ENCODE measurements at regions not wholly inside any gene's neighbourhood (a gene's known extent, or its start where the extent isn't known, plus 50 kb on each side); places are given as distances from the start of the nearest gene placed in this dataset.

DNA sequence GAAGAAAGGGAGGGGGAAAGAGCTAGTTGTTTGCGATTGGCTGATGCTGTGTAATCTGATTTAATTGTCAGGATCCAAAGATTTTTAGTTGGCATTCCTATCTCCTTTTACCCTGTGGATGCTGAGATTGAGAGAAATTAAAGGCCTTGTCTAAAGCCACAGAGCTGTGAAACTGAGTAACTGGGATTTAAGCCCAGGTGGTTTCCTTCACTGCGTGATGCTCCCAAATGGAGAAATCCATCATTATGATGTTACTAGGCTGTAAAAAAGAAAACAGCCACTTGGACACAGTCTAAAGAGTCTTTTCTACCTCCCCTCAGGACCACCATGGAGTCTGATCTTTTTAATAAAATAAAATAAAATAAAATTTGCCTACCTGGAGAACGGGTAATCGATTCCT lies 883.0 kb upstream of the NR2F2 start:
- Mint-ChIP-seq H3K4me3 (no peak overlapping the region), H3K36me3 (peaks cover 15% of the 10 kb centered on the region), H3K9me3 (peaks cover 24% of the 10 kb centered on the region), H3K27me3 (peaks cover 25% of the 10 kb centered on the region), H3K4me1 (peaks cover 39% of the 10 kb centered on the region), H3K27ac (no peak overlapping the region)
- DNase-seq = no peak
- CTCF ChIA-PET = no interaction called here

DNA sequence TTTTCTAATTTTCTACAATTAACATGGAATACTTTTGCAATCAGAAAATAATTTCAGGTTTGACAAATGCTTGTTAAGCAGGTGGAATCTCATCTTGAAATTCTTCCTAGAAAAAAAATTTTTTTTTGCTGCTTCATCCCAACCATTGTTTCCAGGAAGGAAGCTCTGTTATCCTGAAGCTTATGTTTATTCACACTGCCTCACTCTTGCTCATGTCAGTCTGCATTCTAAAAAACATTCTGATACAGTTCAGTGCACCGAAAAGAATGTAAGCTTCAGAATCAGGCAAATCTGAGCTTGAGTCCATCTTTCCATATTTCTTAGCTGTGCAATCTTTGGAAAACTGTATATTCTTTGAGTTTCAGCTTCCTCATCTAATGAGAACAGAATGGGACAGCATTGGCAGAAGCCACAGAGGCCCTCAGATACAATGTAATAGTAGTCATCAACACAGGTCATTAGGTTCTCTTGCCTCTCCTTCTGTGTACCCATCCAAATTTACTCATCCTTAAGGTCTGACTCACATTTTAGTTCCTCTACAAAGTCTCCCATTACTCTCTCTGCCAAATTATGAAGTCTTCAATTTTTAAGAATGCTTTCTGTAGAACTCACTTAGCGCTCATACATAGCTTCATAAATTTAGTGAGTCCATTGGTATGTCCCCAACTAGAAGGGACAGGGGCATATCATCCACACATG lies 881.8 kb upstream of the NR2F2 start:
- Mint-ChIP-seq H3K4me1 (peaks cover 41% of the 10 kb centered on the region), H3K27ac (no peak overlapping the region), H3K27me3 (peaks cover 18% of the 10 kb centered on the region), H3K9me3 (peaks cover 19% of the 10 kb centered on the region), H3K36me3 (peaks cover 10% of the 10 kb centered on the region), H3K4me3 (no peak overlapping the region)
- CTCF ChIA-PET = no interaction called here
- DNase-seq = no peak

- Mint-ChIP-seq H3K4me3 (no peak overlapping the region), H3K27me3 (peaks cover 19% of the 10 kb centered on the region), H3K9me3 (peaks cover 19% of the 10 kb centered on the region), H3K27ac (no peak overlapping the region), H3K36me3 (peaks cover 10% of the 10 kb centered on the region), H3K4me1 (peaks cover 45% of the 10 kb centered on the region)
- CTCF ChIA-PET = no interaction called here
- DNase-seq = no peak
Observed at GRCh38 chr15:95449230-95449628, 881.3 kb upstream of the NR2F2 start.

GRCh38 chr15:95450413-95450812 lies 880.1 kb upstream of the NR2F2 start:
- Mint-ChIP-seq H3K27ac (no peak overlapping the region), H3K36me3 (peaks cover 20% of the 10 kb centered on the region), H3K4me1 (peaks cover 48% of the 10 kb centered on the region), H3K27me3 (peaks cover 21% of the 10 kb centered on the region), H3K9me3 (peaks cover 17% of the 10 kb centered on the region), H3K4me3 (no peak overlapping the region)
- no peak for DNase-seq
- CTCF ChIA-PET = no interaction called here

- no peak for DNase-seq
- H3K9me3 Mint-ChIP-seq = peaks cover 14% of the 10 kb centered on the region
- H3K4me3 Mint-ChIP-seq = no peak overlapping the region
- peaks cover 51% of the 10 kb centered on the region for H3K4me1 Mint-ChIP-seq
- CTCF ChIA-PET = no interaction called here
- H3K27me3 Mint-ChIP-seq = peaks cover 21% of the 10 kb centered on the region
- no peak overlapping the region for H3K27ac Mint-ChIP-seq
- H3K36me3 Mint-ChIP-seq = peaks cover 18% of the 10 kb centered on the region
Observed at GRCh38 chr15:95451938-95452337, 878.6 kb upstream of the NR2F2 start.

DNA sequence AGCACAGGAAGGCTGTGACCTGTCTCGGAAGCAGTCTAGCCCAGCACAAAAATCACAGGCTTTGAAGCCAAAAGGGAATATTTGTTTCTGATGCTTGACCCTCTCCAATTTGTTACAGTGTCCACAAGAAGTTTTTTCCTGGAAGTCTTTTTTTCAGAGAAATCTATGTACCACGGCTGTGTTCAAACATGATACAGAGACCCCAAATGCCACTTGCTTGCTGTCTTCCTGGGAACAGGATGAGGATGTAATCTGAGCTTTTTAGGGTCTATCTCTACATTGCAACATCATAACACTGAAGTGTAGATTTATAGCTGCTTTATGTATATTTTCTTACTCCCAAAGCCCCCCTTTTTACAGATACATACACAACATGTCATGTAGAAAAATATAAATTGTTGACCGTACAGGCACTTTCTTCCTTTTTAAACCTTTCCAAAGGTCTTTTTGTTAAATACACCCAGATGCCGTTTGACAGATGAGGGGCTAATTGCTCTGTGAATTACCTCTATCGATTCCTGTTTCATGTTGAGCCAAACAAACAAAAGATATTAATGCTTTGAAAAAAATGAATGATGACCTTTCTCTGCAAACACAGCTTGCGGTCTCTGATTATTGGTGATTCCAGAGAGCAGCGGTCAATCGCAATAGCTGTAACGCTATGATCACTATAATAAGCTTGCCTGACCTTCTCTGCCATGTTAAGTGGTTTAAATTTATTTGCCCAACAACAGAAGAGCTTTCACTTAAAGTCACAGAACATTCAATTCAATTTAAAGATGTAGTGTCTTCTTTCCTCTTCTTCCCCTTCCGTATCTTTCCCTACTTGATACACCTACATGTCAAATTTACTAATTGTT lies 875.9 kb upstream of the NR2F2 start:
- H3K4me1 Mint-ChIP-seq = peaks cover 36% of the 10 kb centered on the region
- no peak overlapping the region for H3K4me3 Mint-ChIP-seq

DNA sequence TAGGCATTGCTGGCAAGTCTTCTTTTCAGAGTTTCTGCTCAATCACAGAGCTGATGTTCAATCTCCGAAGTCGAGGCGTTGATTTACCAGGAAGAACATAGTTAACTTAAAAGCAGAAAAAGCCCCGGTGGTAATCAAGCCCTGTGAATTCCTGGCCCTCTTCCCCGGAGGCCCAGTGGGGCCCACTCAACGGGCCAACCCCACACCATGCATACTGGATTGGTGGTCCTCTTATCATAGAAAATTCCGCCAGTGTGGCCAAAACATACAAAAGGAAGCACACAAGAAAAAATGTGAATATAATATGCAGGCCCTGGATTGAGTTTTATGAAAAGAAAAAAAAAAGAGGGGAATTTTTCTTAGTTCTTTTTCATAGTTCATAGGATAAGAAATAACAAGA lies 873.0 kb upstream of the NR2F2 start:
- H3K27ac Mint-ChIP-seq = no peak overlapping the region
- CTCF ChIA-PET = no interaction called here
- no peak for DNase-seq
- peaks cover 11% of the 10 kb centered on the region for H3K27me3 Mint-ChIP-seq
- H3K36me3 Mint-ChIP-seq = peaks cover 19% of the 10 kb centered on the region
- no peak overlapping the region for H3K4me3 Mint-ChIP-seq
- peaks cover 8% of the 10 kb centered on the region for H3K9me3 Mint-ChIP-seq
- peaks cover 36% of the 10 kb centered on the region for H3K4me1 Mint-ChIP-seq

More for the DNA sequence above, 875.9 kb upstream of the NR2F2 start:
- Mint-ChIP-seq H3K27ac (no peak overlapping the region), H3K9me3 (peaks cover 14% of the 10 kb centered on the region), H3K27me3 (peaks cover 12% of the 10 kb centered on the region), H3K36me3 (peaks cover 19% of the 10 kb centered on the region)
- no peak for DNase-seq
- CTCF ChIA-PET = interaction anchor here (1.0 kb wide), 1 partner anchor 15 kb away, joined by 3 read pairs; no protein-coding TSS in a partner anchor

DNA sequence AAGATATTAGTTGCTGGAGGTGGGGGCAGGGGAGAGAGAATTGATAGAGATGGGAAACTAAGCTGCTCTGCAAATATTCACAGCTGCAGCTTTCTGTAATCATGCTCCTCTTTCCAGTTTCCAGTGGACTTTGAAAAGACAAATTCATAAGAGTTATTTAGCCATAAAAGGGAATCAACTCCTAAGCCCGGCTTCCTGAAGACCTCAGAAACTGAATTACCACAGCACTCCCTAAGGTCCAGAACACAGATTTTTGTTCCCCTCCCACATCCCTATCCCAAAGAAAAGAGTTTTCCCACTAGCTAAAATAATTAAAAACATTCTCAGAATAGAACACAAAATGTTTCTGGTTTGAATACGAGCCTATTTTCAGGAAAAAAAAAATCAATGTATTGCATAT lies 871.8 kb upstream of the NR2F2 start:
- Mint-ChIP-seq H3K36me3 (peaks cover 18% of the 10 kb centered on the region), H3K27me3 (peaks cover 11% of the 10 kb centered on the region), H3K9me3 (peaks cover 7% of the 10 kb centered on the region), H3K27ac (no peak overlapping the region), H3K4me1 (peaks cover 33% of the 10 kb centered on the region), H3K4me3 (no peak overlapping the region)
- no peak for DNase-seq
- CTCF ChIA-PET = no interaction called here

DNA sequence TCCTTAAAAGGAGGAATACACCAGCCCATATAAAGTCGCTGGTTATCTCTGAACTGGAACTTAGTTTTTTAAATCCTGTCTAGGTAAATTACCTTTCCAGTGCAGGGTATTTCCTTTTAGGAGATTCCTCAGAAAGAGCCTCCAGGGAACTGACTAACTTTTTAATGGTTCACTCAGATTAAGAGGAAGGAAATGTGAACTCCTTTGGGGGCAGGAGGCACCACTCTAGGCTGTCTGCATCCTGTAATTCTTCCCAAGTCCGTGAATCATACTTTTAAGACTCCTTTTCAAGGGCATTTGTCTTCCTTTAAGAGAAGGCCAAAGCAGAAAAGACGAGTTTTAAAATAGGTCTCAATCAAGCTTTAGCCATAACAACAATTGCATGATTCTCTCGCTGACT lies 871.2 kb upstream of the NR2F2 start:
- Mint-ChIP-seq H3K4me1 (peaks cover 30% of the 10 kb centered on the region), H3K27ac (no peak overlapping the region), H3K27me3 (peaks cover 12% of the 10 kb centered on the region), H3K9me3 (peaks cover 7% of the 10 kb centered on the region), H3K36me3 (peaks cover 18% of the 10 kb centered on the region), H3K4me3 (no peak overlapping the region)
- DNase-seq = no peak
- CTCF ChIA-PET = no interaction called here

DNA sequence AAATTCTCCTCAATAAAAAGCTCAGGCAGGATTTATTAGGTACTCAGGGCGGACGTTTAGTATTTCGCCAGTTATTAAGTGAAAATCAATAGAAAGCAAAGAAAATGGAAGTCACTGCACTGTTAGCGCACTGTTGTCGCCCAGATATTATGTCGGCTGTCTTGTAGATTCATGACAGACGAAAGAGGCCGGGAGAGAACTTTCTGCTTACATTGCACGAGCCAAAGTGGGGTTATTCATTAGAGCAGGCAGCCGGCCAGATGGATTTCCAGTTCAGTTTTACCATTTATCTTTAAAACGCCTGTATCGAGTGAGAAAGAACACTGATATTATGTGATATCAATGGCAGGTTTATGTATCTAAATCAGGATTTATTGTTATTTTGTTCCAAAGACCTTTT lies 866.0 kb upstream of the NR2F2 start:
- H3K9me3 Mint-ChIP-seq = no peaks in the 10 kb centered on the region
- H3K36me3 Mint-ChIP-seq = no peaks in the 10 kb centered on the region
- no peak for DNase-seq
- CTCF ChIA-PET = no interaction called here
- no peak overlapping the region for H3K27ac Mint-ChIP-seq
- H3K27me3 Mint-ChIP-seq = peaks cover 27% of the 10 kb centered on the region
- H3K4me3 Mint-ChIP-seq = no peak overlapping the region
- no peaks in the 10 kb centered on the region for H3K4me1 Mint-ChIP-seq

- Mint-ChIP-seq H3K4me1 (no peaks in the 10 kb centered on the region), H3K36me3 (no peaks in the 10 kb centered on the region), H3K27me3 (peaks cover 23% of the 10 kb centered on the region), H3K9me3 (no peaks in the 10 kb centered on the region), H3K27ac (no peak overlapping the region), H3K4me3 (no peak overlapping the region)
- CTCF ChIA-PET = no interaction called here
- DNase-seq = no peak
Observed at GRCh38 chr15:95468820-95469219, 861.7 kb upstream of the NR2F2 start.

GRCh38 chr15:95469496-95470000 lies 861.0 kb upstream of the NR2F2 start:
- H3K27ac Mint-ChIP-seq = no peak overlapping the region
- H3K4me1 Mint-ChIP-seq = no peaks in the 10 kb centered on the region
- no peaks in the 10 kb centered on the region for H3K9me3 Mint-ChIP-seq
- no peak for DNase-seq
- H3K27me3 Mint-ChIP-seq = peaks cover 18% of the 10 kb centered on the region
- no peak overlapping the region for H3K4me3 Mint-ChIP-seq
- CTCF ChIA-PET = no interaction called here
- H3K36me3 Mint-ChIP-seq = no peaks in the 10 kb centered on the region

DNA sequence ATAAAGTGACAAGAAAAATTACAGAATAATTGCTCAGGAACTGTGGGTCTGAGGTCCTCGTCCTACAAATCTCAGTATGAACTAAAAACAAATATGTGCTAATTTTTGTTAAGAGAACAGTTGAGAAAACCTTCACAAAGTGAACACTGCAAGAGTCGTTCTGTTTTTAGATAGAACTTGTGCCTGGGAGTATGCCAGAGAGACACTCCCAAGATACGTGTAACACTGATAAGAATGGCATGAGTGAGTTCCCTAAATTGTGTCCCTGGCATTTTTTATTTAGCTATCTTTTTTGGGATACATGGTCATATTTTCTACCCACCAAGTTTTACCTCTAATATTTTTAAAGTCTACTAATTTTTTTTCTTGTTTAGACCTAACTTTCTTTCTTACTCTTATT lies 860.0 kb upstream of the NR2F2 start:
- H3K4me3 Mint-ChIP-seq = no peak overlapping the region
- no peaks in the 10 kb centered on the region for H3K36me3 Mint-ChIP-seq
- no peak overlapping the region for H3K27ac Mint-ChIP-seq
- DNase-seq = no peak
- H3K27me3 Mint-ChIP-seq = peaks cover 12% of the 10 kb centered on the region
- CTCF ChIA-PET = no interaction called here
- H3K4me1 Mint-ChIP-seq = no peaks in the 10 kb centered on the region
- no peaks in the 10 kb centered on the region for H3K9me3 Mint-ChIP-seq

- CTCF ChIA-PET = no interaction called here
- Mint-ChIP-seq H3K27me3 (peaks cover 12% of the 10 kb centered on the region), H3K27ac (no peak overlapping the region), H3K4me1 (no peaks in the 10 kb centered on the region), H3K9me3 (no peaks in the 10 kb centered on the region), H3K36me3 (no peaks in the 10 kb centered on the region), H3K4me3 (no peak overlapping the region)
- DNase-seq = no peak
Observed at GRCh38 chr15:95470997-95471689, 859.4 kb upstream of the NR2F2 start.
